Endothelial cell of umbilical vein (primary cell): ENCODE measurements at regions not wholly inside any gene's neighbourhood (a gene's known extent, or its start where the extent isn't known, plus 50 kb on each side); places are given as distances from the start of the nearest gene placed in this dataset.

ENCODE experiments used
- BruUV-seq: library from RNA; stranded (reverse); fragments of 400-500 nt; replicated peaks from 2 replicates; lab custom pipeline; 2021; lab: Mats Ljungman, UMichigan
- CTCF ChIA-PET: fragments of 300-600, 350-600 bp; sonication (Branson Sonifier 250); formaldehyde crosslinking; loops from one replicate; lab custom pipeline; 2021; ENCODE audit warnings: antibody characterized with exemption, inconsistent platforms; lab: Charles Lee
- POLR2A ChIA-PET: fragments of 300-600, 350-600 bp; sonication (Branson Sonifier 250); formaldehyde crosslinking; loops from one replicate; lab custom pipeline; 2021; ENCODE audit warnings: antibody characterized with exemption, inconsistent platforms; lab: Charles Lee
- DNase-seq: peaks from one replicate; pipeline ENCODE4 v3.0.0-alpha.2; 2011; ENCODE audit warnings: low read depth, low spot score
- FAIRE-seq: peaks from 2 replicates; lab custom pipeline; 2011; peaks lifted over from hg19 to GRCh38; lab: Jason Lieb, UNC
- H2AFZ ChIP-seq: 2 replicates; pipeline ENCODE4 v1.6.0; 2012; ENCODE audit warnings: low read depth, low read length, control low read depth, inconsistent platforms
- H3K27ac ChIP-seq: 2 replicates; pipeline ENCODE4 v1.5.1; 2011; ENCODE audit warnings: low read depth, mild to moderate bottlenecking, control low read depth, low read length, moderate library complexity; ENCODE audit not compliant: insufficient read depth
- H3K27me3 ChIP-seq, 2 experiments: 2 replicates each; pipeline versions ENCODE4 v1.6.0 to v1.6.1; 2011; ENCODE audit warnings: low read length in 2 of 2, mixed read lengths in 1 of 2; ENCODE audit not compliant: control insufficient read depth in 2 of 2, insufficient read depth in 2 of 2
- H3K36me3 ChIP-seq, 2 experiments: 2 replicates in 1 of 2; 3 replicates in 1 of 2; pipeline ENCODE4 v1.5.1; 2011; ENCODE audit warnings: low read length in 2 of 2, mild to moderate bottlenecking in 1 of 2, moderate library complexity in 1 of 2; ENCODE audit not compliant: control insufficient read depth in 2 of 2, insufficient read depth in 2 of 2; ENCODE audit errors: extremely low read depth in 1 of 2
- H3K4me1 ChIP-seq: 3 replicates; pipeline ENCODE4 v1.5.1; 2011; ENCODE audit warnings: mild to moderate bottlenecking, low read length; ENCODE audit not compliant: control insufficient read depth, insufficient read depth; ENCODE audit errors: extremely low read depth
- H3K4me2 ChIP-seq: 2 replicates; pipeline ENCODE4 v1.6.1; 2011; ENCODE audit warnings: low read length, control low read depth, mixed read lengths; ENCODE audit not compliant: insufficient read depth
- H3K4me3 ChIP-seq, 3 experiments: fragments of 200-600 bp in 1 of 3; sonication (generic), shearing (Covaris generic) in 1 of 3; replicated peaks in 1 of 3; 2 replicates each; pipeline ENCODE4 v1.5.1; 2011 to 2016; ENCODE audit warnings: control low read depth in 3 of 3, low read length in 3 of 3, mild to moderate bottlenecking in 2 of 3, inconsistent platforms in 1 of 3, low read depth in 1 of 3, moderate library complexity in 1 of 3; ENCODE audit not compliant: insufficient read depth in 1 of 3
- H3K79me2 ChIP-seq: 2 replicates; pipeline ENCODE4 v1.6.0; 2012; ENCODE audit warnings: low read length, inconsistent platforms; ENCODE audit not compliant: control insufficient read depth, insufficient read depth
- H3K9ac ChIP-seq: replicated peaks from 2 replicates; pipeline ENCODE3; 2011; ENCODE audit warnings: low read length, control low read depth; ENCODE audit not compliant: insufficient read depth; ENCODE audit errors: extremely low read depth
- H3K9me1 ChIP-seq: replicated peaks from 3 replicates; pipeline ENCODE4 v1.6.0; 2011; ENCODE audit warnings: mild to moderate bottlenecking, low read length; ENCODE audit not compliant: control insufficient read depth, insufficient read depth; ENCODE audit errors: extremely low read depth
- H3K9me3 ChIP-seq: replicated peaks from 2 replicates; pipeline ENCODE4 v1.5.1; 2012; ENCODE audit warnings: low read length, inconsistent platforms; ENCODE audit not compliant: control insufficient read depth, insufficient read depth
- H4K20me1 ChIP-seq: replicated peaks from 2 replicates; pipeline ENCODE3; 2011; ENCODE audit warnings: mild to moderate bottlenecking, low read length; ENCODE audit not compliant: control insufficient read depth, insufficient read depth; ENCODE audit errors: extremely low read depth
- EZH2 ChIP-seq: IDR thresholded peaks from 2 replicates; pipeline ENCODE4 v1.6.1; 2012; ENCODE audit warnings: borderline replicate concordance, low read depth, mild to moderate bottlenecking, moderate library complexity, low read length, inconsistent platforms; ENCODE audit not compliant: severe bottlenecking
- FOS ChIP-seq: IDR thresholded peaks from 2 replicates; pipeline ENCODE4 v1.6.1; 2011; ENCODE audit warnings: mild to moderate bottlenecking, low read length, moderate library complexity, borderline replicate concordance; ENCODE audit not compliant: insufficient read depth
- GATA2 ChIP-seq: IDR thresholded peaks from 2 replicates; pipeline ENCODE4 v1.7.0; 2011; ENCODE audit warnings: low read depth, mild to moderate bottlenecking, moderate library complexity, mixed read lengths, low read length; ENCODE audit not compliant: insufficient read length, insufficient read depth
- JUN ChIP-seq: IDR thresholded peaks from 2 replicates; pipeline ENCODE4 v1.6.1; 2011; ENCODE audit warnings: borderline replicate concordance, low read depth; ENCODE audit not compliant: insufficient read length, insufficient read depth
- MYC ChIP-seq: IDR thresholded peaks from one replicate; pipeline ENCODE4 v1.6.1; 2011; ENCODE audit warnings: mild to moderate bottlenecking, low read depth, low read length
- POLR2A ChIP-seq: IDR thresholded peaks from 2 replicates; pipeline ENCODE4 v1.6.1; 2012; ENCODE audit warnings: low read depth, mild to moderate bottlenecking, control low read depth, low read length
- POLR2AphosphoS5 ChIP-seq: IDR thresholded peaks from 2 replicates; pipeline ENCODE4 v1.6.1; 2012; ENCODE audit warnings: low read depth, mild to moderate bottlenecking, control low read depth, low read length, moderate library complexity; ENCODE audit not compliant: insufficient read depth
- dilution Hi-C: fragments of 300-500 bp; cut with MboI; formaldehyde crosslinking; loops from one replicate; pipeline ENCODE4 v1.15.0; 2019; ENCODE audit warnings: low sequenced_read_pairs; ENCODE audit not compliant: extremely low pct_ligation_motif_present
- intact Hi-C: fragments of 100-400 bp; cut with micrococcal nuclease; formaldehyde crosslinking; loops from one replicate; pipeline ENCODE4 v1.10.0; 2022
- TF ChIP-seq, protein P1 (sequence below), 2 donors: IDR thresholded peaks; 1 replicate in 1 of 2; 2 replicates in 1 of 2; pipeline ENCODE4 v1.5.1; 2011; ENCODE audit warnings: low read length in 2 of 2, mild to moderate bottlenecking in 2 of 2, moderate library complexity in 2 of 2, control low read depth in 1 of 2, inconsistent platforms in 1 of 2, low read depth in 1 of 2; ENCODE audit not compliant: insufficient read depth in 1 of 2; ENCODE audit errors: extremely low read depth in 1 of 2
- TF ChIP-seq, protein P2 (sequence below): IDR thresholded peaks from 2 replicates; pipeline ENCODE4 v1.6.1; 2011; ENCODE audit not compliant: insufficient read depth, insufficient read length

DNA sequence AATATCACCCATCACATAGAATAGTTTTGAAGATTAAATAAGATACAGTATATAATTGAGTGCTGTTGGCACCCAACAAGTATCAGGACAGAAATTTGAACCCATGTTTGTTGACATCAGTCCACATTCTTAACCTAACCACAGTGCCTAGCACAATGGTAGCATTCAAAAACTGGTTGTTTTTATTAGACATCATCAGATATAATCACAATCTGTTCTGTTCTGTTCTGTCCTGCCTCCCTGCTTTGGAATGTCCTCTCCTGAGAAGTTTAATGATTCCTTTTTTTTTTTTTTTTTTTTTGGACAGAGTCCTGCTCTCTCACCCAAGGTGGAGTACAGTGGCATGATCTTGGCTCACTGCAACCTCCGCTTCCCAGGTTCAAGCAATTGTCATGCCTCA, 476.6 kb downstream of the RMST start:
- BruUV-seq: no TSS peak
- Histone ChIP-seq H3K9me3 (no peaks in the 10 kb centered on the region), H2AFZ (no peak overlapping the region), H3K36me3 (no peaks in the 10 kb centered on the region), H3K79me2 (no peaks in the 10 kb centered on the region), H3K4me2 (no peak overlapping the region), H3K9ac (no peak overlapping the region), H3K4me3 (no peak overlapping the region), H3K4me1 (no peaks in the 10 kb centered on the region), H4K20me1 (no peaks in the 10 kb centered on the region), H3K9me1 (no peaks in the 10 kb centered on the region), H3K27me3 (no peaks in the 10 kb centered on the region), H3K27ac (no peak overlapping the region)
- CTCF ChIA-PET: no interaction called here
- DNase-seq (no peak), FAIRE-seq (no peak)
- TF ChIP-seq POLR2AphosphoS5 (no peak), MYC (no peak), JUN (no peak), POLR2A (no peak), FOS (no peak), GATA2 (no peak), EZH2 (no peak)
- TF ChIP-seq, protein P1, sequence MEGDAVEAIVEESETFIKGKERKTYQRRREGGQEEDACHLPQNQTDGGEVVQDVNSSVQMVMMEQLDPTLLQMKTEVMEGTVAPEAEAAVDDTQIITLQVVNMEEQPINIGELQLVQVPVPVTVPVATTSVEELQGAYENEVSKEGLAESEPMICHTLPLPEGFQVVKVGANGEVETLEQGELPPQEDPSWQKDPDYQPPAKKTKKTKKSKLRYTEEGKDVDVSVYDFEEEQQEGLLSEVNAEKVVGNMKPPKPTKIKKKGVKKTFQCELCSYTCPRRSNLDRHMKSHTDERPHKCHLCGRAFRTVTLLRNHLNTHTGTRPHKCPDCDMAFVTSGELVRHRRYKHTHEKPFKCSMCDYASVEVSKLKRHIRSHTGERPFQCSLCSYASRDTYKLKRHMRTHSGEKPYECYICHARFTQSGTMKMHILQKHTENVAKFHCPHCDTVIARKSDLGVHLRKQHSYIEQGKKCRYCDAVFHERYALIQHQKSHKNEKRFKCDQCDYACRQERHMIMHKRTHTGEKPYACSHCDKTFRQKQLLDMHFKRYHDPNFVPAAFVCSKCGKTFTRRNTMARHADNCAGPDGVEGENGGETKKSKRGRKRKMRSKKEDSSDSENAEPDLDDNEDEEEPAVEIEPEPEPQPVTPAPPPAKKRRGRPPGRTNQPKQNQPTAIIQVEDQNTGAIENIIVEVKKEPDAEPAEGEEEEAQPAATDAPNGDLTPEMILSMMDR (IDR thresholded peaks at IDR 0.05; ENCODE audit: extremely low read depth in 1 of 2, insufficient read depth in 1 of 2, low read depth in 1 of 2, low read length in 2 of 2): no peak
- TF ChIP-seq, protein P2, sequence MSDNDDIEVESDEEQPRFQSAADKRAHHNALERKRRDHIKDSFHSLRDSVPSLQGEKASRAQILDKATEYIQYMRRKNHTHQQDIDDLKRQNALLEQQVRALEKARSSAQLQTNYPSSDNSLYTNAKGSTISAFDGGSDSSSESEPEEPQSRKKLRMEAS: no peak
- dilution Hi-C loops: no loop called here
- POLR2A ChIA-PET: no interaction called here
- intact Hi-C loops: no loop called here
